ENCODE measurements at regions not wholly inside any gene's neighbourhood (a gene's known extent, or its start where the extent isn't known, plus 50 kb on each side); places are given as distances from the start of the nearest gene placed in this dataset.

DNA sequence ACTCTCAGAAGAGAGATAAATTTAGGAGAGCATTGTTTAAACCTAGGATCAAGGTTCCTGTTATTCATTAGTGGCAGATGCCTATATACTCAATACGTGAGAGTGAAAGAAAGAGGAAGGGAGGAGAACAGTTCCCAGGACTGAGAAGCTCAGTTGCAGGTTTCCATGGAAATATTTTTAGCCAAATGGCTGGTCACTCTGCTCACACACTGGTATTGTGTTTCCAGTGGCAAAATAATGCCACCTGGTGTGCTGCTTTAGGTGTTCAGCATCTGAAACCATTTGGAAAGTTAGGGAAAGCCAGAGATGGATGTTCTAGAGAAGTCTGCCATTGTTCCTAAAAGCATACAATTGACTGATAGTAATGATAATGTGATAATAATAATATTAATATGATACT is 827.7 kb downstream of the SORCS3 start:
- CTCF ChIA-PET = no interaction called here

DNA sequence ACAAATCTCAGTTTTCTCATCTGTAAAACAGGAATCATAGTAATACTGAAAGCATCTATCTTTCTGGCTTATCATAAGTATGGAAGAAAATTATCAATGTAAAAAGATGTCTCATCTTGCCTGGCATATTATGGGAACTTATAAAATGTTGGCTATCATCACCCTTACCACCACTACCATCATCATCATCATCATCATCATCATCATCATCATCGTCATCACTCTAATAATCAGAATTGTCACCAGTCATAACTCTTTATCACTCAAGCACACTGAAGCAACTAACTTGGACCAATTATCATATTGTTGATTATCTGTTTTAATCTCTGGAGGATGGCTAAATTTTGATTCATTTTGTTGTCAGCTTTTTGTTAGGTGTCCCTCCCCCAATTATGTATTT is 825.4 kb downstream of the SORCS3 start:
- CTCF ChIA-PET = no interaction called here
- Mint-ChIP-seq H3K27ac (ENCODE audit: unreplicated experiment) (no peak overlapping the region), H3K4me3 (ENCODE audit: unreplicated experiment) (no peak overlapping the region), H3K27me3 (ENCODE audit: insufficient read depth, unreplicated experiment) (no peaks in the 10 kb centered on the region), H3K4me1 (ENCODE audit: low read depth, unreplicated experiment) (no peaks in the 10 kb centered on the region), H3K36me3 (ENCODE audit: insufficient read depth, unreplicated experiment) (no peaks in the 10 kb centered on the region), H3K9me3 (ENCODE audit: unreplicated experiment) (peaks cover 15% of the 10 kb centered on the region)
- no peaks in the 10 kb centered on the region for H3K9me3 ChIP-seq
- TF ChIP-seq, protein P1, sequence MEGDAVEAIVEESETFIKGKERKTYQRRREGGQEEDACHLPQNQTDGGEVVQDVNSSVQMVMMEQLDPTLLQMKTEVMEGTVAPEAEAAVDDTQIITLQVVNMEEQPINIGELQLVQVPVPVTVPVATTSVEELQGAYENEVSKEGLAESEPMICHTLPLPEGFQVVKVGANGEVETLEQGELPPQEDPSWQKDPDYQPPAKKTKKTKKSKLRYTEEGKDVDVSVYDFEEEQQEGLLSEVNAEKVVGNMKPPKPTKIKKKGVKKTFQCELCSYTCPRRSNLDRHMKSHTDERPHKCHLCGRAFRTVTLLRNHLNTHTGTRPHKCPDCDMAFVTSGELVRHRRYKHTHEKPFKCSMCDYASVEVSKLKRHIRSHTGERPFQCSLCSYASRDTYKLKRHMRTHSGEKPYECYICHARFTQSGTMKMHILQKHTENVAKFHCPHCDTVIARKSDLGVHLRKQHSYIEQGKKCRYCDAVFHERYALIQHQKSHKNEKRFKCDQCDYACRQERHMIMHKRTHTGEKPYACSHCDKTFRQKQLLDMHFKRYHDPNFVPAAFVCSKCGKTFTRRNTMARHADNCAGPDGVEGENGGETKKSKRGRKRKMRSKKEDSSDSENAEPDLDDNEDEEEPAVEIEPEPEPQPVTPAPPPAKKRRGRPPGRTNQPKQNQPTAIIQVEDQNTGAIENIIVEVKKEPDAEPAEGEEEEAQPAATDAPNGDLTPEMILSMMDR (IDR thresholded peaks at IDR 0.05; ENCODE audit: insufficient read depth in 1 of 2, low read depth in 1 of 2, low read length in 1 of 2, severe bottlenecking in 1 of 2, unreplicated experiment in 1 of 2) = no peak
- no peak for DNase-seq
- H3K4me3 ChIP-seq (ENCODE audit: low read depth, low read length) = no peak overlapping the region
- no peaks in the 10 kb centered on the region for H3K27me3 ChIP-seq (replicated peaks; ENCODE audit: control insufficient read depth, insufficient read depth, low read length)
- intact Hi-C loops (cut with micrococcal nuclease; ENCODE audit: unreplicated experiment) = no loop called here
- H3K4me1 ChIP-seq = no peaks in the 10 kb centered on the region
- POLR2A ChIA-PET = no interaction called here
- H3K36me3 ChIP-seq (ENCODE audit: control insufficient read depth, insufficient read depth, low read length) = no peaks in the 10 kb centered on the region
- BruUV-seq (replicated peaks) = no TSS peak

More for the DNA sequence above, 827.7 kb downstream of the SORCS3 start:
- H3K4me1 ChIP-seq = no peaks in the 10 kb centered on the region
- TF ChIP-seq, protein P1 (IDR thresholded peaks at IDR 0.05; ENCODE audit: insufficient read depth in 1 of 2, low read depth in 1 of 2, low read length in 1 of 2, severe bottlenecking in 1 of 2, unreplicated experiment in 1 of 2) = no peak
- H3K27me3 ChIP-seq (replicated peaks; ENCODE audit: control insufficient read depth, insufficient read depth, low read length) = no peaks in the 10 kb centered on the region
- Mint-ChIP-seq H3K27me3 (ENCODE audit: insufficient read depth, unreplicated experiment) (no peaks in the 10 kb centered on the region), H3K27ac (ENCODE audit: unreplicated experiment) (no peak overlapping the region), H3K36me3 (ENCODE audit: insufficient read depth, unreplicated experiment) (no peaks in the 10 kb centered on the region), H3K4me1 (ENCODE audit: low read depth, unreplicated experiment) (no peaks in the 10 kb centered on the region), H3K9me3 (ENCODE audit: unreplicated experiment) (no peaks in the 10 kb centered on the region), H3K4me3 (ENCODE audit: unreplicated experiment) (no peak overlapping the region)
- DNase-seq = no peak
- H3K9me3 ChIP-seq = no peaks in the 10 kb centered on the region
- no peaks in the 10 kb centered on the region for H3K36me3 ChIP-seq (ENCODE audit: control insufficient read depth, insufficient read depth, low read length)
- intact Hi-C loops (cut with micrococcal nuclease; ENCODE audit: unreplicated experiment) = no loop called here
- POLR2A ChIA-PET = no interaction called here
- no TSS peak for BruUV-seq (replicated peaks)
- no peak overlapping the region for H3K4me3 ChIP-seq (ENCODE audit: low read depth, low read length)

- Mint-ChIP-seq H3K4me3 (ENCODE audit: unreplicated experiment) (no peak overlapping the region), H3K27ac (ENCODE audit: unreplicated experiment) (no peak overlapping the region), H3K27me3 (ENCODE audit: insufficient read depth, unreplicated experiment) (no peaks in the 10 kb centered on the region), H3K9me3 (ENCODE audit: unreplicated experiment) (no peaks in the 10 kb centered on the region), H3K4me1 (ENCODE audit: low read depth, unreplicated experiment) (no peaks in the 10 kb centered on the region), H3K36me3 (ENCODE audit: insufficient read depth, unreplicated experiment) (no peaks in the 10 kb centered on the region)
- TF ChIP-seq, protein P1 (IDR thresholded peaks at IDR 0.05; ENCODE audit: insufficient read depth in 1 of 2, low read depth in 1 of 2, low read length in 1 of 2, severe bottlenecking in 1 of 2, unreplicated experiment in 1 of 2) = no peak
- no TSS peak for BruUV-seq (replicated peaks)
- Histone ChIP-seq H3K27me3 (replicated peaks; ENCODE audit: control insufficient read depth, insufficient read depth, low read length) (no peaks in the 10 kb centered on the region), H3K4me1 (no peaks in the 10 kb centered on the region), H3K9me3 (no peaks in the 10 kb centered on the region), H3K36me3 (ENCODE audit: control insufficient read depth, insufficient read depth, low read length) (no peaks in the 10 kb centered on the region), H3K4me3 (ENCODE audit: low read depth, low read length) (no peak overlapping the region)
- ChIA-PET CTCF (no interaction called here), POLR2A (no interaction called here)
- no peak for DNase-seq
- intact Hi-C loops (cut with micrococcal nuclease; ENCODE audit: unreplicated experiment) = no loop called here
Measured at GRCh38 chr10:105434970-105435369, 793.9 kb downstream of the SORCS3 start.

Data from Caco-2 (cell line).